Activated CD4-positive, alpha-beta memory T cell treated with anti-CD3 and anti-CD28 coated beads for 36 hours (primary cell): ENCODE measurements at regions not wholly inside any gene's neighbourhood (a gene's known extent, or its start where the extent isn't known, plus 50 kb on each side); places are given as distances from the start of the nearest gene placed in this dataset.

ENCODE experiments used
- CTCF ChIA-PET: fragments of 350-600 bp; sonication (Branson Sonifier 250); formaldehyde crosslinking; loops from one replicate; lab custom pipeline; 2021; ENCODE audit warnings: antibody characterized with exemption, inconsistent platforms; lab: Charles Lee
- POLR2A ChIA-PET: fragments of 350-600 bp; sonication (Branson Sonifier 250); formaldehyde crosslinking; loops from one replicate; lab custom pipeline; 2021; ENCODE audit warnings: antibody characterized with exemption; lab: Charles Lee
- DNase-seq: peaks from one replicate; pipeline ENCODE4 v3.0.0-alpha.2; 2020
- H3K27ac Mint-ChIP-seq: one replicate; pipeline ENCODE4 v1.8.0; 2021; ENCODE audit warnings: mixed read lengths
- H3K27me3 Mint-ChIP-seq: one replicate; pipeline ENCODE4 v1.8.0; 2021; ENCODE audit warnings: mixed read lengths
- H3K36me3 Mint-ChIP-seq: one replicate; pipeline ENCODE4 v1.8.0; 2021; ENCODE audit warnings: mixed read lengths
- H3K4me1 Mint-ChIP-seq: one replicate; pipeline ENCODE4 v1.8.0; 2021; ENCODE audit warnings: low read depth, mixed read lengths
- H3K4me3 Mint-ChIP-seq: one replicate; pipeline ENCODE4 v1.8.0; 2021; ENCODE audit warnings: mild to moderate bottlenecking, mixed read lengths
- H3K9me3 Mint-ChIP-seq: one replicate; pipeline ENCODE4 v1.8.0; 2021; ENCODE audit warnings: mixed read lengths
- intact Hi-C: fragments of 100-400 bp; cut with micrococcal nuclease; formaldehyde crosslinking; loops from one replicate; pipeline ENCODE4 v1.15.1; 2023

GRCh38 chr15:47461652-47462141 lies 255.6 kb upstream of the SEMA6D start:
- no peak overlapping the region for H3K27ac Mint-ChIP-seq
- H3K4me3 Mint-ChIP-seq = no peak overlapping the region
- POLR2A ChIA-PET = no interaction called here
- CTCF ChIA-PET = no interaction called here
- H3K9me3 Mint-ChIP-seq = no peaks in the 10 kb centered on the region
- H3K4me1 Mint-ChIP-seq = no peaks in the 10 kb centered on the region
- DNase-seq = no peak
- H3K36me3 Mint-ChIP-seq = no peaks in the 10 kb centered on the region
- H3K27me3 Mint-ChIP-seq = no peaks in the 10 kb centered on the region
- intact Hi-C loops = no loop called here

- Mint-ChIP-seq H3K27me3 (no peaks in the 10 kb centered on the region), H3K36me3 (no peaks in the 10 kb centered on the region), H3K4me3 (no peak overlapping the region), H3K4me1 (no peaks in the 10 kb centered on the region), H3K9me3 (no peaks in the 10 kb centered on the region), H3K27ac (no peak overlapping the region)
- POLR2A ChIA-PET = no interaction called here
- intact Hi-C loops = no loop called here
- no peak for DNase-seq
- CTCF ChIA-PET = no interaction called here
Observed at GRCh38 chr15:47466357-47466756, 250.9 kb upstream of the SEMA6D start.

DNA sequence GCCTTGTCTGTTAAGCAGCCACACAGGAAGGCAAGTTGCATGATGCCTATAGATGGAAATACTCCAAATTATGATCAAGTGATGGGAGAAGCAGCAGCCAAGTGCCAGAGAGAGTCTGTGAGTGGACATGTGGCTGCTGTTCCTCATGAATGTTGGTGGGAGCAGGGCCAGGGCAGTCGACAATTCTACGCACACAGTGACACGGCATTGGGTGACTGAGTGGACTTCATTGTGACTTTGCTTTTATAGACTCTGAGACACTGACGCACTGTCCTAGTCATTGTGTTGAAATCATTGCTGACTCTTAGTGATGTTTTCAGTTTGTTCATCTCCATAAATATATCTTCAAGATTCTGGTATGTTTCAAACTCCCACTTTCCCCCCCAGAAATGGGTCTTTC lies 246.3 kb upstream of the SEMA6D start:
- H3K27ac Mint-ChIP-seq = no peak overlapping the region
- intact Hi-C loops = loop anchor here (5.0 kb wide), 1 partner anchor 516 kb away; no protein-coding TSS in a partner anchor
- no peaks in the 10 kb centered on the region for H3K27me3 Mint-ChIP-seq
- H3K36me3 Mint-ChIP-seq = no peaks in the 10 kb centered on the region
- POLR2A ChIA-PET = no interaction called here
- peaks cover 4% of the 10 kb centered on the region for H3K9me3 Mint-ChIP-seq
- H3K4me3 Mint-ChIP-seq = no peak overlapping the region
- H3K4me1 Mint-ChIP-seq = no peaks in the 10 kb centered on the region
- CTCF ChIA-PET = no interaction called here
- no peak for DNase-seq

DNA sequence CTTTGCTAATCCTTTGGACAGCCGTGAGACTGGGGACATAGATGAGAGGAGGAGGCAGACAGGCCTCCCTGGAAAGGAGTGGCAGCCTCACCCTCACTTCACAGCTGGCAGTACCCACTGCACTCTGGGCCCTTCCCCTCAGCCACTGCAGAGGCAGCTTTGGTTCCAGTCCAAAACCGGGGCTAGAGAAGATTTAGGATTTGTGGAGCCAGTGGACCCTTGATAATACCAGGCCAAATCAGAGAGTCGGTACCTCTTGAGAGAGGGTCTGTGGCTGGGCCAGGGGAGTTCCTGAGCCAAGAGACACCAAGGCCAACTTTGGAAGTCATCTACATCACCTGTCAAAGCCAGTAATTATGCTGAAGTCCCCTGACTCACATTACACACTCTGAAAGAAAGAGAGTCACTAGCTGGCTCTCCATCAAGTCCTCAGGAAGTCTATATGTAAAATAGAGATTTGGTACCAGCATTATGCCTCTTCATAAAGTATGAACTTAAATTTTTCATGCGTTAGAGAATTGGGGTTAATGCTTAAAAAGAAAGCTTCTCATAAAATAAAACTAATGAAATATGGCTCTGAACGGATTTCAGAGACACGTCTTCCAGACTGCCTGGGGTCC lies 244.1 kb upstream of the SEMA6D start:
- H3K9me3 Mint-ChIP-seq = peaks cover 4% of the 10 kb centered on the region
- intact Hi-C loops = loop anchor here (5.0 kb wide), 1 partner anchor 514 kb away; no protein-coding TSS in a partner anchor
- POLR2A ChIA-PET = no interaction called here

DNA sequence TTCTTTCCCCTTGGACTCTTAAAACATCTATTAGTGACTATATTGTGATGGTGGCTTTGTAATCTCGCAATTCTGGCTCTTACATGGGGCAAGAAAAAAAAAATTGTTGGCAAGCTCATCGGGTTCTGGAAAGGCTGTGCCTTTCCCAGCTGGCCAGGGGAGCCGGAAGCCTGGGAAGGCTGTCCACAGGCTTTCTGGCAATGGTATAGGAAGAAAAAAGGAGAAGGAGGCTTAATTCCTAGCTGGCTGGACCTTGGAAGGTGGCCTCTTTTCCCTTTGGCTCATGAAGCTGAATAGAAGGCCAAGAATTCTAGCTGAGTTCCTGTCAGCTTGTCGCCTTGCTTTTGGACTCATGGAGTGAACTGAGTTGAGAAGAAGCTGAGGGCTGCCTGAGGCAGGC lies 243.5 kb upstream of the SEMA6D start:
- Mint-ChIP-seq H3K4me1 (no peaks in the 10 kb centered on the region), H3K36me3 (no peaks in the 10 kb centered on the region), H3K27ac (no peak overlapping the region), H3K9me3 (peaks cover 4% of the 10 kb centered on the region), H3K4me3 (no peak overlapping the region), H3K27me3 (no peaks in the 10 kb centered on the region)
- POLR2A ChIA-PET = no interaction called here
- DNase-seq = no peak
- intact Hi-C loops = loop anchor here (5.0 kb wide), 1 partner anchor 513 kb away; no protein-coding TSS in a partner anchor
- CTCF ChIA-PET = no interaction called here

More for the DNA sequence above, 244.1 kb upstream of the SEMA6D start:
- Mint-ChIP-seq H3K27me3 (no peaks in the 10 kb centered on the region), H3K27ac (no peak overlapping the region), H3K4me3 (no peak overlapping the region), H3K36me3 (no peaks in the 10 kb centered on the region), H3K4me1 (no peaks in the 10 kb centered on the region)
- CTCF ChIA-PET = interaction anchor here (1.1 kb wide), 1 partner anchor 9 kb away, joined by 4 read pairs; no protein-coding TSS in a partner anchor
- DNase-seq = no peak

DNA sequence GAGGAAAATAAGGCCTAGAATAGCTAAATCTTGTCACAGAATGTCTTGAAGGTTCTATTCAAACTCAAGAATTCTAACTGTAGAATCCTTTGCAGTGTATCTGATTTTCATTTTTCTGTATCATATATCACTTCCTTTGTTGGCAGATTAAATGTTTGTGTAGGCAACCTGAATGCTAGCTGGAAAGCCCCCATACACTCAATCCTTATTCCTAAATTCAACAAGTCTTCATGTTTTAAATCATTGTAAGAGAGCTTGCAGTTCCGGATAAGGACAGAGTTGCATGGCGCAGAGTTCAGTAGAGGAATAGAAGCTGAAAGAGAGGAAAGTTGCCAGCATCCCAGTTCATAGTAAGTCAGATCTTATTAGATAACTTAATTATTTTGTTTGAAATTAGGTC lies 242.0 kb upstream of the SEMA6D start:
- POLR2A ChIA-PET = no interaction called here
- CTCF ChIA-PET = no interaction called here
- H3K4me1 Mint-ChIP-seq = no peaks in the 10 kb centered on the region
- no peak for DNase-seq
- intact Hi-C loops = no loop called here
- H3K9me3 Mint-ChIP-seq = peaks cover 4% of the 10 kb centered on the region
- H3K27me3 Mint-ChIP-seq = no peaks in the 10 kb centered on the region
- H3K27ac Mint-ChIP-seq = no peak overlapping the region
- H3K4me3 Mint-ChIP-seq = no peak overlapping the region
- H3K36me3 Mint-ChIP-seq = no peaks in the 10 kb centered on the region

DNA sequence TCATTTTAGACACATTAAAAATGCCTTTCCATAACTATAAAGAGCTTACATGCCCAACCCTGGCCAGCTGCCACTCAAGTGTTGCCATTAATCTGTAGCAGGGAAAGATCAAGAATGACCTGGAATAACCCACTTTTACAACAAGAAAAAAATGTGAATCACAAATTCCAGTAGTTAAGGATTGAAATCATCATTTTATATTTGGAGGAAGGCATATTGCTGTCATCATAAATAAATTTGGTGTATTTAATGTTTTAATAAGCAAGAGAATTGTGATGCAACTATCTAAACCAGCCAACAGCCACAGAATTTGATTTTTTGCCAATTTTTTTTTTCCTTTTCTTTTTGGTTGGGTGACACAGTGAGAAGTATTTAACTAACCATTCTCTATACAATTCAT lies 240.0 kb upstream of the SEMA6D start:
- intact Hi-C loops = no loop called here
- no peak overlapping the region for H3K27ac Mint-ChIP-seq

DNA sequence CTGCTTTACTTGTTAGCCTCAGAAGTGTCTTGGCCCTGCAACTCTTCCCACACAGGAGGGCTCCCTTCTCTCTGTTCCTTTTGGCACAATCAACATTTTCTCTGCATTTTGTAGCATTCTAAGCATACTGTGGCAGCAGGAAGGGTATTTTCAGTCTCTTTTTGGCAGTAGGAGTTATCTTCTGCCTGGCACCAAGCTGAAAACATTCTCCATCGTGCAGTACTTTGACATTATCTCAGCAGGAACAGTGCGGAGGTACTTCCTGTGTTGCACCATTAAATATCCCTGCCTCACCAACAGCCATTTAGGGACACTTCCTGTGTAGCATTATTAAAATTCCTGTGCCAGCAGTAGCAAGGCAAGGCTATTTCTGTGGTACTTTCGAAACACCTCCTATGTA lies 233.2 kb upstream of the SEMA6D start:
- no peaks in the 10 kb centered on the region for H3K36me3 Mint-ChIP-seq
- CTCF ChIA-PET = no interaction called here
- DNase-seq = no peak

More for the DNA sequence above, 240.0 kb upstream of the SEMA6D start:
- no peaks in the 10 kb centered on the region for H3K36me3 Mint-ChIP-seq
- H3K4me1 Mint-ChIP-seq = no peaks in the 10 kb centered on the region
- no peak for DNase-seq
- ChIA-PET CTCF (no interaction called here), POLR2A (interaction anchor here (0.7 kb wide), 1 partner anchor 770 kb away, joined by 3 read pairs; no protein-coding TSS in a partner anchor)
- H3K9me3 Mint-ChIP-seq = peaks cover 4% of the 10 kb centered on the region
- H3K27me3 Mint-ChIP-seq = no peaks in the 10 kb centered on the region
- no peak overlapping the region for H3K4me3 Mint-ChIP-seq

GRCh38 chr15:47484997-47485396 lies 232.3 kb upstream of the SEMA6D start:
- no peaks in the 10 kb centered on the region for H3K27me3 Mint-ChIP-seq
- ChIA-PET POLR2A (no interaction called here), CTCF (no interaction called here)
- H3K9me3 Mint-ChIP-seq = no peaks in the 10 kb centered on the region
- no peaks in the 10 kb centered on the region for H3K4me1 Mint-ChIP-seq
- no peak overlapping the region for H3K4me3 Mint-ChIP-seq
- DNase-seq = no peak
- no peak overlapping the region for H3K27ac Mint-ChIP-seq
- no peaks in the 10 kb centered on the region for H3K36me3 Mint-ChIP-seq
- intact Hi-C loops = no loop called here

More for the DNA sequence above, 233.2 kb upstream of the SEMA6D start:
- intact Hi-C loops = no loop called here
- Mint-ChIP-seq H3K27ac (no peak overlapping the region), H3K4me1 (no peaks in the 10 kb centered on the region), H3K9me3 (no peaks in the 10 kb centered on the region), H3K4me3 (no peak overlapping the region), H3K27me3 (no peaks in the 10 kb centered on the region)
- POLR2A ChIA-PET = no interaction called here

- no peak for DNase-seq
- ChIA-PET CTCF (no interaction called here), POLR2A (no interaction called here)
- no peak overlapping the region for H3K4me3 Mint-ChIP-seq
- H3K9me3 Mint-ChIP-seq = no peaks in the 10 kb centered on the region
- no peaks in the 10 kb centered on the region for H3K36me3 Mint-ChIP-seq
- no peaks in the 10 kb centered on the region for H3K4me1 Mint-ChIP-seq
- no peak overlapping the region for H3K27ac Mint-ChIP-seq
- intact Hi-C loops = no loop called here
- H3K27me3 Mint-ChIP-seq = no peaks in the 10 kb centered on the region
Observed at GRCh38 chr15:47485419-47485818, 231.9 kb upstream of the SEMA6D start.

DNA sequence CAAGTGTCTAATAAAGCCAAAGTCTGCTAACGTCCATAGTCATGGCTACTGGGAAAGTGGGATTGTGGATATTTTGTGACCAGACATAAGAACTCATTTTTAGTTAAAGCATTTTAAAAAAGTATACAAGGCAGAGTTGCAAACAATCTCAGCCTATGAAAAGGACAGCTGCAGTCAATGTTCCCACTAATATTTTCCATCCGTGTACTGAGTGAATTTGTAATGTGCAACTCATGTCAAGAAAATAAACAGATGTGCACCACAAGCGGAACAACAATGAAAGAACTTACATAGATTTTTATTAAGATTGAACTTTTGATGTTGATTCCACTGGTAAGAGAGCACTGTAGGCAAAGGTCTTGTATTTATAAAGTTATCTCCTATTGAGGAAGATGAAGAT lies 231.3 kb upstream of the SEMA6D start:
- no peak for DNase-seq
- Mint-ChIP-seq H3K27ac (no peak overlapping the region), H3K4me3 (no peak overlapping the region), H3K27me3 (no peaks in the 10 kb centered on the region), H3K4me1 (no peaks in the 10 kb centered on the region), H3K9me3 (no peaks in the 10 kb centered on the region), H3K36me3 (no peaks in the 10 kb centered on the region)
- POLR2A ChIA-PET = no interaction called here
- intact Hi-C loops = no loop called here
- CTCF ChIA-PET = no interaction called here

DNA sequence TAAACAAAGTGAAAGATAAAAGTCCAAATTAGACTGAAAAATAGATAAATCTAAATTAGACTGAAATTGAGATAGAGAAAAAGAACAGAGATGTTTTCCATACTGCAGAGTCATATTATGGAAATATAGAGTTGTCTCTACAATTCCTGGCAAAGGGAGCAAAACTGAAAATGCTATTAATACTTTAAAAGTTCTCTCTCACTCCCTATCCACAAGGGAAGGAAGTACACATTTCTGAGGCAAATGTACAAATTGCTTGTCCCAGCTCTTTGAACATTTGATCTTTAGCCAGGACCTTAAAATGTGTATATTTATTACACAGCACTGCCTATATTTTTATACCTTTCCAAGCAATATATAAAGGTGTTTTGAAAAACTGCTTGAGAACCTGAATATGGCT lies 225.1 kb upstream of the SEMA6D start:
- H3K4me1 Mint-ChIP-seq = no peaks in the 10 kb centered on the region
- intact Hi-C loops = no loop called here
- no peak for DNase-seq
- no peaks in the 10 kb centered on the region for H3K9me3 Mint-ChIP-seq
- H3K27ac Mint-ChIP-seq = no peak overlapping the region
- POLR2A ChIA-PET = no interaction called here
- H3K27me3 Mint-ChIP-seq = no peaks in the 10 kb centered on the region
- no peaks in the 10 kb centered on the region for H3K36me3 Mint-ChIP-seq
- CTCF ChIA-PET = no interaction called here
- no peak overlapping the region for H3K4me3 Mint-ChIP-seq
